ENCODE measurements at regions not wholly inside any gene's neighbourhood (a gene's known extent, or its start where the extent isn't known, plus 50 kb on each side); places are given as distances from the start of the nearest gene placed in this dataset.

GRCh38 chr15:35679186-35679585 lies 133.2 kb upstream of the DPH6 start:
- TF ChIP-seq POLR2AphosphoS5 (IDR thresholded peaks at IDR 0.05; ENCODE audit: low read depth, low read length) (no peak), SIN3A (IDR thresholded peaks at IDR 0.05; ENCODE audit: borderline replicate concordance, insufficient read depth, low read length) (no peak), TAF1 (IDR thresholded peaks at IDR 0.05; ENCODE audit: borderline replicate concordance, insufficient read depth, low read length) (no peak), FOXP2 (optimal IDR thresholded peaks at IDR 0.05; ENCODE audit: borderline replicate concordance, extremely low read depth, extremely low read length, insufficient read depth) (no peak), REST (IDR thresholded peaks at IDR 0.05; ENCODE audit: insufficient read depth in 1 of 2, low read depth in 2 of 2, low read length in 2 of 2) (no peak)
